ENCODE measurements at regions not wholly inside any gene's neighbourhood (a gene's known extent, or its start where the extent isn't known, plus 50 kb on each side); places are given as distances from the start of the nearest gene placed in this dataset.
"Not testable (repeated sequence)": the region's sequence is repeated elsewhere in the genome, so short reads cannot be mapped to it uniquely, and the experiment has no call there.

- POLR2A ChIA-PET (ENCODE audit: low non-redundant PET) = no interaction called here
- no peak for DNase-seq (ENCODE audit: low spot score)
- H3K27ac ChIP-seq = no peak overlapping the region
- TF ChIP-seq CTCF (conservative IDR thresholded peaks at IDR 0.05; ENCODE audit: low read depth) = no peak
- CTCF ChIA-PET = interaction anchor here (0.6 kb wide), 1 partner anchor 1145 kb away, joined by 4 read pairs; no protein-coding TSS in a partner anchor
These were observed 122.0 kb upstream of the ID4 start for GRCh38 chr6:19715167-19715551.

- TF ChIP-seq CTCF (conservative IDR thresholded peaks at IDR 0.05; ENCODE audit: low read depth) = no peak
- no peak for DNase-seq (ENCODE audit: low spot score)
- ChIA-PET CTCF (no interaction called here), POLR2A (ENCODE audit: low non-redundant PET) (no interaction called here)
- H3K27ac ChIP-seq = no peak overlapping the region
These were observed 117.5 kb upstream of the ID4 start for GRCh38 chr6:19719691-19720128.

- POLR2A ChIA-PET (ENCODE audit: low non-redundant PET) = no interaction called here
These were observed 115.3 kb upstream of the ID4 start for GRCh38 chr6:19721766-19722377.

GRCh38 chr6:19722999-19723398 lies 114.2 kb upstream of the ID4 start:
- CTCF ChIA-PET = no interaction called here
- no peak for TF ChIP-seq CTCF (conservative IDR thresholded peaks at IDR 0.05; ENCODE audit: low read depth)
- H3K27ac ChIP-seq = no peak overlapping the region
- POLR2A ChIA-PET (ENCODE audit: low non-redundant PET) = no interaction called here
- DNase-seq (ENCODE audit: low spot score) = no peak

More at GRCh38 chr6:19721766-19722377, 115.3 kb upstream of the ID4 start:
- TF ChIP-seq CTCF (conservative IDR thresholded peaks at IDR 0.05; ENCODE audit: low read depth) = no peak
- DNase-seq (ENCODE audit: low spot score) = no peak
- CTCF ChIA-PET = no interaction called here
- no peak overlapping the region for H3K27ac ChIP-seq

GRCh38 chr6:19723545-19723944 lies 113.6 kb upstream of the ID4 start:
- CTCF ChIA-PET = no interaction called here
- no peak overlapping the region for H3K27ac ChIP-seq
- no peak for TF ChIP-seq CTCF (conservative IDR thresholded peaks at IDR 0.05; ENCODE audit: low read depth)
- POLR2A ChIA-PET (ENCODE audit: low non-redundant PET) = no interaction called here
- peak; percentile 2 for DNase-seq (ENCODE audit: low spot score)

GRCh38 chr6:19725436-19725835 lies 111.7 kb upstream of the ID4 start:
- H3K27ac ChIP-seq; CTCF ChIA-PET; POLR2A ChIA-PET (ENCODE audit: low non-redundant PET); DNase-seq (ENCODE audit: low spot score): not testable (repeated sequence)

GRCh38 chr6:19731282-19731681 lies 105.9 kb upstream of the ID4 start:
- CTCF ChIA-PET = no interaction called here
- TF ChIP-seq CTCF (conservative IDR thresholded peaks at IDR 0.05; ENCODE audit: low read depth) = no peak
- DNase-seq (ENCODE audit: low spot score) = peak; percentile 63
- POLR2A ChIA-PET (ENCODE audit: low non-redundant PET) = no interaction called here
- no peak overlapping the region for H3K27ac ChIP-seq

Data from RWPE1 (cell line).